Testis (tissue), 2 donors: ENCODE measurements at regions not wholly inside any gene's neighbourhood (a gene's known extent, or its start where the extent isn't known, plus 50 kb on each side); places are given as distances from the start of the nearest gene placed in this dataset.

ENCODE experiments used
- POLR2A ChIP-seq: fragments of 450-650 bp; IDR thresholded peaks from one replicate; pipeline ENCODE4 v1.6.1; 2017; ENCODE audit warnings: antibody characterized with exemption, mild to moderate bottlenecking, moderate library complexity
- TF ChIP-seq, protein P1 (sequence below), 3 experiments: fragments of 450-650 bp in 2 of 3; fragments of 200-600 bp in 1 of 3; sonication (generic) in 1 of 3; IDR thresholded peaks; one replicate each; pipeline ENCODE4 v1.5.1; 2016 to 2019; ENCODE audit warnings: antibody characterized with exemption in 3 of 3, mild to moderate bottlenecking in 2 of 3, moderate library complexity in 1 of 3

DNA sequence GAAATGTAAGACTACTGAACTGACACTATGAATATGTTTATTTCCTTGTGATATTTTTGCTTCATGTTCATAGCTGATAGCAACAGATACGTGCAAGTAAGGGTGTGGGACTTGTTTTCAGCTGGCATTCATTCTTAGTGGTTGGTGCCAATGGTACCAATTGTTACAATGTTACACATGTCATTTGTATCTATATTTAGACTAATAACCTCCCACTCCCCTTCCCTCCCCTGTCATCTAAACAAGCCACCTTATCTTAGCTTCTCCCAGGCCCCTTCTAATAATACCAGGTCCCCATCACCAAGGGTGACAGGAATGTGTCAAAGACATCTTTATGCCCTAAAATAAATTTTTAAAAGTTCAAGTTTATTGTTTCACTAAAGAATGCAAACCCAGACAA is 294.7 kb upstream of the FAM98A start:
- TF ChIP-seq POLR2A: no peak
- TF ChIP-seq, protein P1, sequence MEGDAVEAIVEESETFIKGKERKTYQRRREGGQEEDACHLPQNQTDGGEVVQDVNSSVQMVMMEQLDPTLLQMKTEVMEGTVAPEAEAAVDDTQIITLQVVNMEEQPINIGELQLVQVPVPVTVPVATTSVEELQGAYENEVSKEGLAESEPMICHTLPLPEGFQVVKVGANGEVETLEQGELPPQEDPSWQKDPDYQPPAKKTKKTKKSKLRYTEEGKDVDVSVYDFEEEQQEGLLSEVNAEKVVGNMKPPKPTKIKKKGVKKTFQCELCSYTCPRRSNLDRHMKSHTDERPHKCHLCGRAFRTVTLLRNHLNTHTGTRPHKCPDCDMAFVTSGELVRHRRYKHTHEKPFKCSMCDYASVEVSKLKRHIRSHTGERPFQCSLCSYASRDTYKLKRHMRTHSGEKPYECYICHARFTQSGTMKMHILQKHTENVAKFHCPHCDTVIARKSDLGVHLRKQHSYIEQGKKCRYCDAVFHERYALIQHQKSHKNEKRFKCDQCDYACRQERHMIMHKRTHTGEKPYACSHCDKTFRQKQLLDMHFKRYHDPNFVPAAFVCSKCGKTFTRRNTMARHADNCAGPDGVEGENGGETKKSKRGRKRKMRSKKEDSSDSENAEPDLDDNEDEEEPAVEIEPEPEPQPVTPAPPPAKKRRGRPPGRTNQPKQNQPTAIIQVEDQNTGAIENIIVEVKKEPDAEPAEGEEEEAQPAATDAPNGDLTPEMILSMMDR (IDR thresholded peaks at IDR 0.05): no peak
